HL-60 (cell line): ENCODE measurements at regions not wholly inside any gene's neighbourhood (a gene's known extent, or its start where the extent isn't known, plus 50 kb on each side); places are given as distances from the start of the nearest gene placed in this dataset.

ENCODE experiments used
- DNase-seq, 2 experiments: peaks; one replicate each; pipeline ENCODE4 v3.0.0-alpha.2; 2010 to 2020; ENCODE audit warnings: low read depth in 1 of 2, low spot score in 1 of 2
- H3K27ac ChIP-seq: fragments of 250-450 bp; sonication (Bioruptor Pico); replicated peaks from 2 replicates; pipeline ENCODE4 v1.5.1; 2020; ENCODE audit warnings: mild to moderate bottlenecking, moderate library complexity
- H3K27me3 ChIP-seq: fragments of 250-450 bp; sonication (Bioruptor Pico); 2 replicates; pipeline ENCODE4 v1.5.1; 2021; ENCODE audit warnings: mild to moderate bottlenecking, moderate library complexity; ENCODE audit not compliant: insufficient read depth, poor library complexity, severe bottlenecking
- H3K4me3 ChIP-seq: replicated peaks from 2 replicates; pipeline ENCODE4 v1.5.1; 2011; ENCODE audit warnings: mild to moderate bottlenecking, control low read depth, low read length; ENCODE audit not compliant: insufficient read depth
- CTCF ChIP-seq: IDR thresholded peaks from one replicate; pipeline ENCODE4 v1.5.1; 2011; ENCODE audit warnings: low read length, control low read depth, inconsistent platforms; ENCODE audit not compliant: insufficient read depth
- GABPA ChIP-seq: IDR thresholded peaks from 2 replicates; pipeline ENCODE4 v1.6.1; 2012; ENCODE audit warnings: low read depth
- POLR2AphosphoS5 ChIP-seq: IDR thresholded peaks from 2 replicates; pipeline ENCODE4 v1.6.1; 2012; ENCODE audit warnings: low read depth
- REST ChIP-seq: IDR thresholded peaks from 2 replicates; pipeline ENCODE4 v1.6.1; 2012; ENCODE audit warnings: low read depth; ENCODE audit not compliant: insufficient replicate concordance
- SPI1 ChIP-seq: IDR thresholded peaks from 2 replicates; pipeline ENCODE4 v1.6.1; 2012; ENCODE audit warnings: low read depth, mild to moderate bottlenecking, borderline replicate concordance

- TF ChIP-seq GABPA, result no peak
- TF ChIP-seq REST, result no peak
- no peak for TF ChIP-seq CTCF
- TF ChIP-seq SPI1, result no peak
- no peak for TF ChIP-seq POLR2AphosphoS5
- Histone ChIP-seq H3K27ac (no peak overlapping the region), H3K27me3 (no peaks in the 10 kb centered on the region), H3K4me3 (no peak overlapping the region)
- no peak for DNase-seq
Measured at GRCh38 chr2:195458936-195459335, 198.1 kb upstream of the SLC39A10 start.

- DNase-seq, result no peak
- no peak overlapping the region for H3K27ac ChIP-seq
- no peaks in the 10 kb centered on the region for H3K27me3 ChIP-seq
- H3K4me3 ChIP-seq, result no peak overlapping the region
- TF ChIP-seq CTCF, result no peak
- TF ChIP-seq GABPA, result no peak
- TF ChIP-seq POLR2AphosphoS5, result no peak
- TF ChIP-seq SPI1, result no peak
- no peak for TF ChIP-seq REST
Measured at GRCh38 chr2:195457873-195458272, 199.2 kb upstream of the SLC39A10 start.

GRCh38 chr2:195456771-195457170, 200.3 kb upstream of the SLC39A10 start:
- TF ChIP-seq GABPA (no peak), REST (no peak)
- no peak overlapping the region for H3K4me3 ChIP-seq
- H3K27me3 ChIP-seq, result no peaks in the 10 kb centered on the region
- no peak overlapping the region for H3K27ac ChIP-seq
- no peak for DNase-seq

- Histone ChIP-seq H3K27me3 (no peaks in the 10 kb centered on the region), H3K27ac (no peak overlapping the region), H3K4me3 (no peak overlapping the region)
- DNase-seq, result no peak
- TF ChIP-seq CTCF (no peak), REST (no peak), SPI1 (no peak), GABPA (no peak), POLR2AphosphoS5 (no peak)
Measured at GRCh38 chr2:195451160-195451559, 205.9 kb upstream of the SLC39A10 start.
